ENCODE measurements at regions not wholly inside any gene's neighbourhood (a gene's known extent, or its start where the extent isn't known, plus 50 kb on each side); places are given as distances from the start of the nearest gene placed in this dataset.

- TF ChIP-seq POLR2AphosphoS5 (IDR thresholded peaks at IDR 0.05; ENCODE audit: borderline replicate concordance, low read depth, low read length): no peak
- TF ChIP-seq EZH2 (IDR thresholded peaks at IDR 0.05): no peak
- TF ChIP-seq FOXP2 (optimal IDR thresholded peaks at IDR 0.05; ENCODE audit: control extremely low read depth, extremely low read length, insufficient read depth): no peak
Measured at GRCh38 chr10:78474743-78475142, 441.1 kb downstream of the RPS24 start.

Data from SK-N-MC (cell line).